IMR-90 (cell line): ENCODE measurements at regions not wholly inside any gene's neighbourhood (a gene's known extent, or its start where the extent isn't known, plus 50 kb on each side); places are given as distances from the start of the nearest gene placed in this dataset.
A peak's percentile ranks its signal among the peaks of the same experiment; 100 is the strongest.

Experiments
- ATAC-seq: fragments of 200-7000 bp; cut with Tn5 transposase; 2 replicates; pipeline ENCODE4 v1.9.1; 2020; ENCODE audit warnings: low read depth, mild to moderate bottlenecking, moderate library complexity
- BruUV-seq: library from RNA; stranded (reverse); fragments of 400-500 nt; replicated peaks from 2 replicates; lab custom pipeline; 2021; lab: Mats Ljungman, UMichigan
- CTCF ChIA-PET: fragments of 300-600 bp; formaldehyde crosslinking; extraction: SDS; loops from one replicate; lab custom pipeline; 2021; ENCODE audit warnings: antibody characterized with exemption; lab: Yijun Ruan, JAX
- POLR2A ChIA-PET: fragments of 300-600 bp; sonication (Branson Sonifier 250); formaldehyde crosslinking; loops from one replicate; lab custom pipeline; 2022; ENCODE audit warnings: antibody characterized with exemption; ENCODE audit not compliant: unreplicated experiment; lab: Charles Lee
- DNase-seq: peaks from one replicate; pipeline ENCODE4 v3.0.0; 2013
- H2AFZ ChIP-seq: replicated peaks from 2 replicates; pipeline ENCODE3; 2013; ENCODE audit warnings: low read length, mild to moderate bottlenecking; ENCODE audit not compliant: poor library complexity
- H2AK5ac ChIP-seq: 2 replicates; pipeline ENCODE4 v1.6.1; 2013; ENCODE audit warnings: low read depth, low read length, inconsistent platforms
- H2AK9ac ChIP-seq: replicated peaks from 2 replicates; pipeline ENCODE3; 2013; ENCODE audit warnings: mild to moderate bottlenecking, low read depth, low read length, moderate library complexity; ENCODE audit not compliant: poor library complexity
- H2BK120ac ChIP-seq: 2 replicates; pipeline ENCODE4 v1.6.1; 2013; ENCODE audit warnings: low read depth, low read length, inconsistent platforms
- H2BK15ac ChIP-seq: 3 replicates; pipeline ENCODE4 v1.6.1; 2013; ENCODE audit warnings: low read depth, low read length, inconsistent platforms
- H2BK20ac ChIP-seq: 2 replicates; pipeline ENCODE4 v1.6.1; 2013; ENCODE audit warnings: low read depth, mild to moderate bottlenecking, inconsistent platforms, low read length, moderate library complexity
- H2BK5ac ChIP-seq: 2 replicates; pipeline ENCODE4 v1.6.1; 2013; ENCODE audit warnings: mild to moderate bottlenecking, low read depth, low read length, inconsistent platforms; ENCODE audit not compliant: poor library complexity, severe bottlenecking
- H3K14ac ChIP-seq: replicated peaks from 2 replicates; pipeline ENCODE4 v1.6.1; 2013; ENCODE audit warnings: low read depth, low read length, inconsistent platforms
- H3K18ac ChIP-seq: 2 replicates; pipeline ENCODE4 v1.6.1; 2013; ENCODE audit warnings: low read depth, low read length, control low read depth
- H3K23ac ChIP-seq: 2 replicates; pipeline ENCODE4 v1.6.1; 2013; ENCODE audit warnings: low read depth, low read length, inconsistent platforms
- H3K27ac ChIP-seq: 2 replicates; pipeline ENCODE4 v1.5.1; 2013; ENCODE audit warnings: mild to moderate bottlenecking, control low read depth, low read length; ENCODE audit not compliant: insufficient read depth
- H3K27me3 ChIP-seq: 2 replicates; pipeline ENCODE4 v1.6.1; 2013; ENCODE audit warnings: low read length; ENCODE audit not compliant: control insufficient read depth, insufficient read depth
- H3K36me3 ChIP-seq: 2 replicates; pipeline ENCODE4 v1.6.1; 2013; ENCODE audit warnings: low read length, mixed read lengths; ENCODE audit not compliant: control insufficient read depth, insufficient read depth
- H3K4ac ChIP-seq: 2 replicates; pipeline ENCODE4 v1.6.1; 2013; ENCODE audit warnings: low read depth, low read length, inconsistent platforms
- H3K4me1 ChIP-seq: 2 replicates; pipeline ENCODE4 v1.6.1; 2013; ENCODE audit warnings: low read length, mixed read lengths; ENCODE audit not compliant: control insufficient read depth, insufficient read depth
- H3K4me2 ChIP-seq: 2 replicates; pipeline ENCODE4 v1.6.1; 2013; ENCODE audit warnings: low read depth, mild to moderate bottlenecking, control low read depth, low read length, moderate library complexity
- H3K4me3 ChIP-seq: 2 replicates; pipeline ENCODE4 v1.5.1; 2013; ENCODE audit warnings: low read depth, mild to moderate bottlenecking, control low read depth, low read length, moderate library complexity; ENCODE audit not compliant: insufficient read depth
- H3K56ac ChIP-seq: 2 replicates; pipeline ENCODE4 v1.6.1; 2013; ENCODE audit warnings: low read length, inconsistent platforms; ENCODE audit not compliant: insufficient read depth; ENCODE audit errors: extremely low read depth
- H3K79me1 ChIP-seq, 2 experiments: 2 replicates each; pipeline ENCODE4 v1.6.1; 2013; ENCODE audit warnings: low read length in 2 of 2, inconsistent platforms in 1 of 2, low read depth in 1 of 2
- H3K9ac ChIP-seq: 2 replicates; pipeline ENCODE4 v1.6.1; 2013; ENCODE audit warnings: low read depth, low read length, control low read depth
- H3K9me1 ChIP-seq: 2 replicates; pipeline ENCODE4 v1.6.1; 2013; ENCODE audit warnings: low read length, inconsistent platforms; ENCODE audit not compliant: insufficient read depth
- H3K9me3 ChIP-seq: 2 replicates; pipeline ENCODE4 v1.6.1; 2013; ENCODE audit warnings: low read length; ENCODE audit not compliant: control insufficient read depth, insufficient read depth
- H4K20me1 ChIP-seq: 2 replicates; pipeline ENCODE4 v1.6.1; 2013; ENCODE audit warnings: low read length, inconsistent platforms; ENCODE audit not compliant: insufficient read depth
- H4K5ac ChIP-seq: 2 replicates; pipeline ENCODE4 v1.6.1; 2013; ENCODE audit warnings: mild to moderate bottlenecking, low read depth, low read length, control low read depth
- H4K8ac ChIP-seq, 2 experiments: 2 replicates each; pipeline ENCODE4 v1.6.1; 2013; ENCODE audit warnings: low read depth in 2 of 2, low read length in 2 of 2, control low read depth in 1 of 2, inconsistent platforms in 1 of 2
- H4K91ac ChIP-seq: 2 replicates; pipeline ENCODE4 v1.6.1; 2013; ENCODE audit warnings: low read depth, low read length, inconsistent platforms; ENCODE audit not compliant: insufficient read depth
- BHLHE40 ChIP-seq: fragments of 150-350 bp; IDR thresholded peaks from 2 replicates; pipeline ENCODE4 v1.6.1; 2016; ENCODE audit warnings: mild to moderate bottlenecking, low read depth, low read length
- CEBPB ChIP-seq: IDR thresholded peaks from 2 replicates; pipeline ENCODE4 v1.6.1; 2012; ENCODE audit warnings: low read depth, low read length, improper control_type of control experiment
- CHD1 ChIP-seq: IDR thresholded peaks from 2 replicates; pipeline ENCODE4 v1.6.1; 2012; ENCODE audit warnings: low read depth, low read length, improper control_type of control experiment
- CTCF ChIP-seq: conservative IDR thresholded peaks from 2 replicates; pipeline ENCODE4 v1.5.1; 2012; ENCODE audit warnings: mild to moderate bottlenecking, low read depth, low read length, improper control_type of control experiment
- FOS ChIP-seq: fragments of 150-350 bp; IDR thresholded peaks from 2 replicates; pipeline ENCODE4 v1.6.1; 2016; ENCODE audit warnings: low read depth, low read length
- MAZ ChIP-seq: IDR thresholded peaks from 2 replicates; pipeline ENCODE4 v1.6.1; 2012; ENCODE audit warnings: low read depth, mild to moderate bottlenecking, low read length, improper control_type of control experiment, moderate library complexity, borderline replicate concordance
- MXI1 ChIP-seq: IDR thresholded peaks from 2 replicates; pipeline ENCODE4 v1.6.1; 2012; ENCODE audit warnings: low read depth, mild to moderate bottlenecking, low read length, moderate library complexity, borderline replicate concordance
- NFE2L2 ChIP-seq: fragments of 150-350 bp; IDR thresholded peaks from 2 replicates; pipeline ENCODE4 v1.6.1; 2016; ENCODE audit warnings: low read depth, mild to moderate bottlenecking, low read length
- POLR2A ChIP-seq: IDR thresholded peaks from 2 replicates; pipeline ENCODE4 v1.6.1; 2012; ENCODE audit warnings: mild to moderate bottlenecking, low read depth, low read length
- RCOR1 ChIP-seq: IDR thresholded peaks from 2 replicates; pipeline ENCODE4 v1.6.1; 2012; ENCODE audit warnings: mild to moderate bottlenecking, low read length, improper control_type of control experiment; ENCODE audit not compliant: insufficient replicate concordance
- RFX5 ChIP-seq: IDR thresholded peaks from 2 replicates; pipeline ENCODE4 v1.8.0; 2012; ENCODE audit warnings: low read depth, mild to moderate bottlenecking, low read length, moderate library complexity
- SMC3 ChIP-seq: fragments of 150-350 bp; IDR thresholded peaks from 2 replicates; pipeline ENCODE4 v1.6.1; 2016; ENCODE audit warnings: low read depth, mild to moderate bottlenecking, antibody characterized with exemption, low read length, moderate library complexity
- WGBS, 2 experiments: methylation state at CpG; one replicate each; pipeline versions ENCODE4 v1.1.5 to v1.1.7; 2013; ENCODE audit warnings: missing lambda C conversion rate in 2 of 2; ENCODE audit not compliant: insufficient read length in 1 of 2; ENCODE audit errors: extremely low coverage in 2 of 2; 5-methylcytosine and 5-hydroxymethylcytosine counted together
- dilution Hi-C: fragments of 300-500 bp; cut with HindIII; formaldehyde crosslinking; loops from one replicate; pipeline ENCODE4 v1.14.3; 2018; ENCODE audit warnings: low sequenced_read_pairs; ENCODE audit not compliant: unreplicated experiment
- in situ Hi-C: fragments of 300-500 bp; cut with MboI; formaldehyde crosslinking; loops from 3 replicates; pipeline ENCODE4 v1.14.3; 2019; ENCODE audit warnings: low sequenced_read_pairs, inconsistent platforms, mixed read lengths
- intact Hi-C: fragments of 100-400 bp; cut with micrococcal nuclease; formaldehyde crosslinking; loops from 2 replicates; pipeline ENCODE4 v1.10.0; 2022
- TF ChIP-seq, protein P1 (sequence below): fragments of 150-350 bp; IDR thresholded peaks from 2 replicates; pipeline ENCODE4 v1.6.1; 2016; ENCODE audit warnings: low read depth, mild to moderate bottlenecking, low read length, moderate library complexity, borderline replicate concordance

GRCh38 chr2:118614841-118615271 is 232.6 kb downstream of the EN1 start:
- no peak overlapping the region for H2BK120ac ChIP-seq
- H2AK9ac ChIP-seq: no peak overlapping the region
- no peak overlapping the region for H2BK5ac ChIP-seq
- ATAC-seq: no peak
- dilution Hi-C loops: no loop called here
- H3K79me1 ChIP-seq: no peaks in the 10 kb centered on the region
- no peak overlapping the region for H3K14ac ChIP-seq
- DNase-seq: no peak
- no peaks in the 10 kb centered on the region for H3K4me1 ChIP-seq
- no peak overlapping the region for H2BK20ac ChIP-seq
- WGBS, 2 experiments: no CpG with 5 or more reads among the region's 8 CpGs
- H2AK5ac ChIP-seq: no peak overlapping the region
- no peak overlapping the region for H2AFZ ChIP-seq
- CTCF ChIA-PET: no interaction called here
- no TSS peak for BruUV-seq
- H3K9me1 ChIP-seq: no peaks in the 10 kb centered on the region
- H3K18ac ChIP-seq: no peak overlapping the region
- H4K20me1 ChIP-seq: no peaks in the 10 kb centered on the region
- H3K36me3 ChIP-seq: no peaks in the 10 kb centered on the region
- no peak overlapping the region for H4K91ac ChIP-seq
- TF ChIP-seq CHD1: no peak
- TF ChIP-seq, protein P1, sequence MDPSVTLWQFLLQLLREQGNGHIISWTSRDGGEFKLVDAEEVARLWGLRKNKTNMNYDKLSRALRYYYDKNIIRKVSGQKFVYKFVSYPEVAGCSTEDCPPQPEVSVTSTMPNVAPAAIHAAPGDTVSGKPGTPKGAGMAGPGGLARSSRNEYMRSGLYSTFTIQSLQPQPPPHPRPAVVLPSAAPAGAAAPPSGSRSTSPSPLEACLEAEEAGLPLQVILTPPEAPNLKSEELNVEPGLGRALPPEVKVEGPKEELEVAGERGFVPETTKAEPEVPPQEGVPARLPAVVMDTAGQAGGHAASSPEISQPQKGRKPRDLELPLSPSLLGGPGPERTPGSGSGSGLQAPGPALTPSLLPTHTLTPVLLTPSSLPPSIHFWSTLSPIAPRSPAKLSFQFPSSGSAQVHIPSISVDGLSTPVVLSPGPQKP: no peak
- TF ChIP-seq MXI1: no peak
- TF ChIP-seq NFE2L2: no peak
- TF ChIP-seq RFX5: no peak
- TF ChIP-seq CEBPB: no peak
- no peak for TF ChIP-seq FOS
- no peak for TF ChIP-seq RCOR1
- no peak for TF ChIP-seq SMC3
- TF ChIP-seq CTCF: no peak
- no peak for TF ChIP-seq POLR2A
- TF ChIP-seq BHLHE40: no peak
- TF ChIP-seq MAZ: no peak
- intact Hi-C loops: no loop called here
- H3K4ac ChIP-seq: no peak overlapping the region
- no peak overlapping the region for H2BK15ac ChIP-seq
- H3K27ac ChIP-seq: no peak overlapping the region
- no peak overlapping the region for H3K56ac ChIP-seq
- H3K9me3 ChIP-seq: no peaks in the 10 kb centered on the region
- H3K4me3 ChIP-seq: no peak overlapping the region
- in situ Hi-C loops: no loop called here
- H3K23ac ChIP-seq: no peak overlapping the region
- no peak overlapping the region for H4K8ac ChIP-seq
- H3K27me3 ChIP-seq: peaks cover 5% of the 10 kb centered on the region
- H3K4me2 ChIP-seq: peak overlapping the region; percentile 50; the same call in 1 of the 2 replicates
- H4K5ac ChIP-seq: no peak overlapping the region
- POLR2A ChIA-PET: no interaction called here
- no peak overlapping the region for H3K9ac ChIP-seq
